NAMALWA (cell line): ENCODE measurements at regions not wholly inside any gene's neighbourhood (a gene's known extent, or its start where the extent isn't known, plus 50 kb on each side); places are given as distances from the start of the nearest gene placed in this dataset.

Experiments
- DNase-seq: peaks from one replicate; pipeline ENCODE4 v3.0.0-alpha.2; 2015; ENCODE audit warnings: low spot score

GRCh38 chr4:33171873-33172525, 2451.8 kb downstream of the PCDH7 start:
- no peak for DNase-seq

GRCh38 chr4:33176566-33176965, 2456.4 kb downstream of the PCDH7 start:
- DNase-seq = no peak

- DNase-seq = no peak
Observed at GRCh38 chr4:33184657-33185290, 2464.6 kb downstream of the PCDH7 start.

GRCh38 chr4:33187035-33187434, 2466.9 kb downstream of the PCDH7 start:
- no peak for DNase-seq

- DNase-seq = no peak
Observed at GRCh38 chr4:33188733-33189132, 2468.6 kb downstream of the PCDH7 start.

- DNase-seq = no peak
Observed at GRCh38 chr4:33189169-33189568, 2469.0 kb downstream of the PCDH7 start.

GRCh38 chr4:33193109-33193508, 2472.9 kb downstream of the PCDH7 start:
- DNase-seq = no peak

GRCh38 chr4:33200377-33200776, 2480.2 kb downstream of the PCDH7 start:
- DNase-seq = no peak

GRCh38 chr4:33218238-33218637, 2498.1 kb downstream of the PCDH7 start:
- DNase-seq = no peak

- DNase-seq = no peak
Observed at GRCh38 chr4:33226133-33226532, 2506.0 kb downstream of the PCDH7 start.

GRCh38 chr4:33226783-33227182, 2506.6 kb downstream of the PCDH7 start:
- no peak for DNase-seq

GRCh38 chr4:33255094-33255493, 2534.9 kb downstream of the PCDH7 start:
- DNase-seq = no peak

- DNase-seq = no peak
Observed at GRCh38 chr4:33255507-33255906, 2535.3 kb downstream of the PCDH7 start.

GRCh38 chr4:33262824-33263223, 2542.7 kb downstream of the PCDH7 start:
- no peak for DNase-seq

- DNase-seq = no peak
Observed at GRCh38 chr4:33268776-33269175, 2548.6 kb downstream of the PCDH7 start.

GRCh38 chr4:33270403-33270802, 2550.2 kb downstream of the PCDH7 start:
- DNase-seq = no peak

- no peak for DNase-seq
Observed at GRCh38 chr4:33272722-33273121, 2552.6 kb downstream of the PCDH7 start.

- DNase-seq = no peak
Observed at GRCh38 chr4:33283818-33284217, 2563.6 kb downstream of the PCDH7 start.

GRCh38 chr4:33296876-33297455, 2576.8 kb downstream of the PCDH7 start:
- no peak for DNase-seq

- DNase-seq = no peak
Observed at GRCh38 chr4:33302321-33302720, 2582.2 kb downstream of the PCDH7 start.

- no peak for DNase-seq
Observed at GRCh38 chr4:33306131-33306530, 2586.0 kb downstream of the PCDH7 start.

GRCh38 chr4:33316033-33316432, 2595.9 kb downstream of the PCDH7 start:
- no peak for DNase-seq

GRCh38 chr4:33316578-33316977, 2596.4 kb downstream of the PCDH7 start:
- no peak for DNase-seq

- no peak for DNase-seq
Observed at GRCh38 chr4:33323393-33323792, 2603.2 kb downstream of the PCDH7 start.
